ENCODE measurements at regions not wholly inside any gene's neighbourhood (a gene's known extent, or its start where the extent isn't known, plus 50 kb on each side); places are given as distances from the start of the nearest gene placed in this dataset.

- no peak for DNase-seq
- Histone ChIP-seq H3K27me3 (no peaks in the 10 kb centered on the region), H3K9me3 (no peaks in the 10 kb centered on the region), H3K27ac (no peak overlapping the region), H3K36me3 (ENCODE audit: low read depth, missing control alignments) (no peaks in the 10 kb centered on the region), H3K4me1 (no peaks in the 10 kb centered on the region), H3K4me3 (no peak overlapping the region)
- WGBS, 2 donors: 71 to 76% methylated on average over 11 of the region's 11 CpGs
- intact Hi-C loops (cut with DNase I; ENCODE audit: low total_unique reads): no loop called here
- no peak for TF ChIP-seq CTCF (IDR thresholded peaks at IDR 0.05)
- TF ChIP-seq POLR2A (IDR thresholded peaks at IDR 0.05): no peak
These were observed 230.8 kb upstream of the ANKRD50 start for GRCh38 chr4:124943145-124943889.

GRCh38 chr4:124941267-124941666 lies 228.7 kb upstream of the ANKRD50 start:
- WGBS, 2 donors: 91 to 96% methylated on average over 3 of the region's 3 CpGs
- TF ChIP-seq CTCF (IDR thresholded peaks at IDR 0.05): no peak
- no peak for TF ChIP-seq POLR2A (IDR thresholded peaks at IDR 0.05)
- H3K4me1 ChIP-seq: no peaks in the 10 kb centered on the region
- no peak for DNase-seq
- no peak overlapping the region for H3K4me3 ChIP-seq
- no peaks in the 10 kb centered on the region for H3K36me3 ChIP-seq (ENCODE audit: low read depth, missing control alignments)
- H3K27me3 ChIP-seq: no peaks in the 10 kb centered on the region
- H3K9me3 ChIP-seq: no peaks in the 10 kb centered on the region
- intact Hi-C loops (cut with DNase I; ENCODE audit: low total_unique reads): no loop called here
- H3K27ac ChIP-seq: no peak overlapping the region

- Histone ChIP-seq H3K4me3 (no peak overlapping the region), H3K27me3 (no peaks in the 10 kb centered on the region), H3K27ac (no peak overlapping the region), H3K9me3 (no peaks in the 10 kb centered on the region), H3K4me1 (no peaks in the 10 kb centered on the region), H3K36me3 (ENCODE audit: low read depth, missing control alignments) (no peaks in the 10 kb centered on the region)
- DNase-seq: no peak
- intact Hi-C loops (cut with DNase I; ENCODE audit: low total_unique reads): no loop called here
- 41 to 43% methylated on average over 3 of the region's 3 CpGs for WGBS, 2 donors
- TF ChIP-seq CTCF (IDR thresholded peaks at IDR 0.05): no peak
- TF ChIP-seq POLR2A (IDR thresholded peaks at IDR 0.05): no peak
These were observed 227.9 kb upstream of the ANKRD50 start for GRCh38 chr4:124940387-124940786.

- intact Hi-C loops (cut with DNase I; ENCODE audit: low total_unique reads): no loop called here
- Histone ChIP-seq H3K4me3 (no peak overlapping the region), H3K4me1 (no peaks in the 10 kb centered on the region), H3K9me3 (no peaks in the 10 kb centered on the region), H3K27me3 (no peaks in the 10 kb centered on the region), H3K27ac (no peak overlapping the region), H3K36me3 (ENCODE audit: low read depth, missing control alignments) (no peaks in the 10 kb centered on the region)
- WGBS, 2 donors: 78 to 79% methylated on average over 1 of the region's 1 CpG
- TF ChIP-seq CTCF (IDR thresholded peaks at IDR 0.05) (no peak), POLR2A (IDR thresholded peaks at IDR 0.05) (no peak)
- no peak for DNase-seq
These were observed 227.4 kb upstream of the ANKRD50 start for GRCh38 chr4:124939908-124940307.

GRCh38 chr4:124938836-124939235 lies 226.3 kb upstream of the ANKRD50 start:
- Histone ChIP-seq H3K27me3 (no peaks in the 10 kb centered on the region), H3K27ac (no peak overlapping the region), H3K36me3 (ENCODE audit: low read depth, missing control alignments) (no peaks in the 10 kb centered on the region), H3K9me3 (no peaks in the 10 kb centered on the region), H3K4me1 (no peaks in the 10 kb centered on the region), H3K4me3 (no peak overlapping the region)
- DNase-seq: no peak
- TF ChIP-seq CTCF (IDR thresholded peaks at IDR 0.05) (no peak), POLR2A (IDR thresholded peaks at IDR 0.05) (no peak)
- intact Hi-C loops (cut with DNase I; ENCODE audit: low total_unique reads): no loop called here
- 97 to 100% methylated on average over 1 of the region's 1 CpG for WGBS, 2 donors

All from testis (tissue), 2 donors.